ENCODE measurements at regions not wholly inside any gene's neighbourhood (a gene's known extent, or its start where the extent isn't known, plus 50 kb on each side); places are given as distances from the start of the nearest gene placed in this dataset.

DNA sequence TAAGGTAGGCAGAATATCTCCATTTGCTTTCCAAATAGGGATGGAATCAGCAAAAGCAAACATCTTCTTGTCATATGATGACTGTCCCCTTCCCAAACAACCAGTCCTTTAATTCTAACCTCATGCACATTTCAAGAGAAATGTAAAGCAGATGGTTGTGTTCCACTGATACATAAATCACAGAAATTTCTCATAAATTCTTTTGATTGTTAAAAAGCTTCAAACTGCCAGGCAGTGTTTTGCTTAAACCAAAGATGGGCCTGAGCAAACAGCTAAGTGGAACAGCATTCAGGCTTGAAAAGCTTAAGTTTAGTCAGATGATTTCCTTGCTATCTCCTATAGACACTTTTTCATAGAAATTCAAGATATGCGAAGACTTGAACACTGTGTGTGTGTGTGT lies 74.3 kb upstream of the SOX2 start:
- TF ChIP-seq EP300 (IDR thresholded peaks at IDR 0.05; ENCODE audit: borderline replicate concordance in 1 of 2, low read depth in 1 of 2, low read length in 1 of 2) (no peak), NRF1 (IDR thresholded peaks at IDR 0.05; ENCODE audit: low read depth, low read length) (no peak), POLR2AphosphoS5 (IDR thresholded peaks at IDR 0.05; ENCODE audit: low read depth, low read length) (no peak), MXI1 (IDR thresholded peaks at IDR 0.05; ENCODE audit: low read depth, low read length) (no peak), CHD2 (IDR thresholded peaks at IDR 0.05; ENCODE audit: low read length, partially characterized antibody) (no peak), TEAD4 (IDR thresholded peaks at IDR 0.05; ENCODE audit: borderline replicate concordance, insufficient read depth) (no peak)
- TF ChIP-seq, protein P1, sequence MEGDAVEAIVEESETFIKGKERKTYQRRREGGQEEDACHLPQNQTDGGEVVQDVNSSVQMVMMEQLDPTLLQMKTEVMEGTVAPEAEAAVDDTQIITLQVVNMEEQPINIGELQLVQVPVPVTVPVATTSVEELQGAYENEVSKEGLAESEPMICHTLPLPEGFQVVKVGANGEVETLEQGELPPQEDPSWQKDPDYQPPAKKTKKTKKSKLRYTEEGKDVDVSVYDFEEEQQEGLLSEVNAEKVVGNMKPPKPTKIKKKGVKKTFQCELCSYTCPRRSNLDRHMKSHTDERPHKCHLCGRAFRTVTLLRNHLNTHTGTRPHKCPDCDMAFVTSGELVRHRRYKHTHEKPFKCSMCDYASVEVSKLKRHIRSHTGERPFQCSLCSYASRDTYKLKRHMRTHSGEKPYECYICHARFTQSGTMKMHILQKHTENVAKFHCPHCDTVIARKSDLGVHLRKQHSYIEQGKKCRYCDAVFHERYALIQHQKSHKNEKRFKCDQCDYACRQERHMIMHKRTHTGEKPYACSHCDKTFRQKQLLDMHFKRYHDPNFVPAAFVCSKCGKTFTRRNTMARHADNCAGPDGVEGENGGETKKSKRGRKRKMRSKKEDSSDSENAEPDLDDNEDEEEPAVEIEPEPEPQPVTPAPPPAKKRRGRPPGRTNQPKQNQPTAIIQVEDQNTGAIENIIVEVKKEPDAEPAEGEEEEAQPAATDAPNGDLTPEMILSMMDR (IDR thresholded peaks at IDR 0.05) = no peak
- TF ChIP-seq, protein P2, sequence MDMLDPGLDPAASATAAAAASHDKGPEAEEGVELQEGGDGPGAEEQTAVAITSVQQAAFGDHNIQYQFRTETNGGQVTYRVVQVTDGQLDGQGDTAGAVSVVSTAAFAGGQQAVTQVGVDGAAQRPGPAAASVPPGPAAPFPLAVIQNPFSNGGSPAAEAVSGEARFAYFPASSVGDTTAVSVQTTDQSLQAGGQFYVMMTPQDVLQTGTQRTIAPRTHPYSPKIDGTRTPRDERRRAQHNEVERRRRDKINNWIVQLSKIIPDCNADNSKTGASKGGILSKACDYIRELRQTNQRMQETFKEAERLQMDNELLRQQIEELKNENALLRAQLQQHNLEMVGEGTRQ (IDR thresholded peaks at IDR 0.05; ENCODE audit: borderline replicate concordance, low read depth, low read length) = no peak

Data from SK-N-SH (cell line).